ENCODE measurements at regions not wholly inside any gene's neighbourhood (a gene's known extent, or its start where the extent isn't known, plus 50 kb on each side); places are given as distances from the start of the nearest gene placed in this dataset.

DNA sequence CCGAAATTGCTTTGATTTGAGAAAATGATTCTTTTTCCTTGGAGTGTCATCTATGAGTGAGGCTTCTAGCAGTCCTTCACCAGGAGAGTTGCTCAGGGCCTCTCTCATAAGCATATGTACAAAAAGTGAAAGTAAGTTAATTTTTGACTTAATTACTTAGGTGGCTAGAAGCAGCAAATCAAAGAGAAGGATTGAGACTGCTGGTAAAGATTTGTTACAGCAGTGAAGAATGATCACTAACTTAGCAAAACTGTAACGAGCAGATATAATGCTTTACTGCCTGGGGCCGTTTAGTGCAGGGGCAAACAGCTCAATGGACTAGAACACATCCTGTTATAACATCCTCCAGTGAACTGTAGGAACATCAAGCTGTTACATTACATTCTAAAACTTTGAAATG is 167.8 kb upstream of the RIPOR2 start:
- no peak for TF ChIP-seq EZH2 (IDR thresholded peaks at IDR 0.05; ENCODE audit: borderline replicate concordance)
- TF ChIP-seq, protein P1, sequence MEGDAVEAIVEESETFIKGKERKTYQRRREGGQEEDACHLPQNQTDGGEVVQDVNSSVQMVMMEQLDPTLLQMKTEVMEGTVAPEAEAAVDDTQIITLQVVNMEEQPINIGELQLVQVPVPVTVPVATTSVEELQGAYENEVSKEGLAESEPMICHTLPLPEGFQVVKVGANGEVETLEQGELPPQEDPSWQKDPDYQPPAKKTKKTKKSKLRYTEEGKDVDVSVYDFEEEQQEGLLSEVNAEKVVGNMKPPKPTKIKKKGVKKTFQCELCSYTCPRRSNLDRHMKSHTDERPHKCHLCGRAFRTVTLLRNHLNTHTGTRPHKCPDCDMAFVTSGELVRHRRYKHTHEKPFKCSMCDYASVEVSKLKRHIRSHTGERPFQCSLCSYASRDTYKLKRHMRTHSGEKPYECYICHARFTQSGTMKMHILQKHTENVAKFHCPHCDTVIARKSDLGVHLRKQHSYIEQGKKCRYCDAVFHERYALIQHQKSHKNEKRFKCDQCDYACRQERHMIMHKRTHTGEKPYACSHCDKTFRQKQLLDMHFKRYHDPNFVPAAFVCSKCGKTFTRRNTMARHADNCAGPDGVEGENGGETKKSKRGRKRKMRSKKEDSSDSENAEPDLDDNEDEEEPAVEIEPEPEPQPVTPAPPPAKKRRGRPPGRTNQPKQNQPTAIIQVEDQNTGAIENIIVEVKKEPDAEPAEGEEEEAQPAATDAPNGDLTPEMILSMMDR (IDR thresholded peaks at IDR 0.05; ENCODE audit: poor library complexity): no peak
- no peak for TF ChIP-seq EZH2phosphoT487 (IDR thresholded peaks at IDR 0.05; ENCODE audit: low read depth, severe bottlenecking, unreplicated experiment)

Measured in hepatocyte (in vitro differentiated cells).